HUDEP-2 (cell line): ENCODE measurements at regions not wholly inside any gene's neighbourhood (a gene's known extent, or its start where the extent isn't known, plus 50 kb on each side); places are given as distances from the start of the nearest gene placed in this dataset.
"Not testable (repeated sequence)": the region's sequence is repeated elsewhere in the genome, so short reads cannot be mapped to it uniquely, and the experiment has no call there.

Experiments used
- DNase-seq, 76 experiments: peaks; one replicate each; lab custom pipeline; 2025; ENCODE audit not compliant: unreplicated experiment in 76 of 76; lab: John Stamatoyannopoulos, UW

DNA sequence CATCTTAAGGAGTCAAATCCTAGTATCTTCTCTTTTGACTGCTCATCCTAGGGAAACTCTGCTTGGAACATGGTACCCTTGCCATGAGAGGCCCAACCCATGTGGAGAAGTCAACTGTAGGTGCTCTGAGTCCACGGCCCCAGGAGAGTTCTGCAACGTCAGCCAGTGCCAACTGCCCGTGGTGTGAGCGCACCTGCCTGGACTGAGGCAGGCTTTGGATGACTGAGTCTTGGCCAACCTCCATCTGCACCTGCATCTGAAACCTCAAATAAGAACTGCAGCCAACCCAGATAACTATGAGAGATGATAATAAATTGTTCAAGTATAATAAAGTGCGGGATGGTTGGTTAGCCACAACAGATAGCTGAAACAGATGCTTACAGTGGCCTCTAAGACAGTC is 772.0 kb downstream of the TRIML1 start:
- no peak for DNase-seq

DNA sequence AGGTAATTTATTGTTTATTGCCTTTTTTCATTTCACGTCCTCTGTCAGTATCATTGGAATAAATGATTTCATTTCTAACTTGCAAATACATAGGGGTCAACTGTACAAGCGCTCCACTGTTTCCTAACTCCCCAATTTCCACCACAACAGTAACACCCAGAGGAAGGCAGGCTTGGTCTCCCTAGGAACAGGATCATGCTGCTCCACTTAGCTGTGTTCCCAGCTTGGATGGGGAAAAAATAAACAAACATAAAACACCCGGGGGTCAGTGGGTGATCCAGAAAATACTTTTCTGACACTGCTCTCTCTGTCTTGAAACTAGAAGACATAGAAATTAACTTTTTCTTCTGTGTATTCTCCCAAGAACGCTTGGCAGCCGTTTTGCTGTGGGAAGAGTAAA is 772.5 kb downstream of the TRIML1 start:
- no peak for DNase-seq

DNA sequence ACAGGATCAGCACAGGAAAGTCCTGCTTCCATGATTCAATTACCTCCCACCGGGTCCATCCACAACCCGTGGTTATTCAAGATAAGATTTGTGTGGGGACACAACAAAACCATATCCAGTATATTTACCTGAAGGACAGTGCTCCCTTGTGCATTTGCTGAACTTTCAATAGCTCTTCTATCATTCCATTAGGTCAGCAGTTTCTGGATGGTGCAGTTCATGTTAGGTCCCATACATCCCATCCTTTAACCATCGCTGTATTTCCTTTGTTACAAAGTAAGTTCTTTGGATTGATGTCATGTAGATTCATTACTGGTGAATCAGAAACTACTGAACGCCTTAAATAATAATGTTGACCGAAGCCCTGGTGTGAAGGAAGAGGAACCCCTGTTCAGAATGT is 775.9 kb downstream of the TRIML1 start:
- no peak for DNase-seq

DNA sequence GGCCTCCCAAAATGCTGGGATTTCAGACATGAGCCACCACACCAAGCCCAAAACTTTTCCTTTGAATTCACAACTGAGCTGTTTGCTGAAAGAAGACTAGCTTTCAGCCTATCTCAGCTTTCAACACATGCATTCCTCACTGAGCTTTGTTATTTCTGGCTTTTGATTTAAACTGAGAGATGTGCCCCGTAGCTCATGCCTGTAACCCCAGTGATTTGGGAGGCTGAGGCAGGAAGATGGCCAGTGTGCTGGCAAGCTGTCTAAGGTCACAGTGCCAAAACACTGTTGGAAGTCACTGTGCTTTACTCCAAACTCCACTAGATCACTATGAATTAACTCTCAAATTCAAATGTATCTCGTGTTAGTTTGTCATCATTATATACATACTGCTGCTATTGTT is 779.5 kb downstream of the TRIML1 start:
- no peak for DNase-seq

DNA sequence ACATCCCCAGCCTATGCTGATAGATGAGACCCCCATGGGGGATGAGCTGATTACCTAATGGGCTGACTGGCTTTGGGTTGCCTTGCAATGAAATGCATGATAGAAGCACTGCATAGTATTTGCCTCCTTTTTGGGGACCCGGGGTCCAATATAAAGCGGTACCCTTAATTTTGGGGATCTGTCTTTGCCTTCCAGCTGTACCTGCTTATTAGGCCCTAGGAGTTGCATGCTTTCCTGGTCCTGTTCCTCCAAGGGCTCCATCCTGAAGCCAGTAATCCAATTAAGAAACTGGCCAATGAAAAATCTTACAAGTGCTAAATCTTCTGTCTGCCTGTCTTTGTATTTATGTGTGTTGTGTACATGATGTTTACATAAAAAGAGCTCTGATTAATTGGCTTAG is 791.6 kb downstream of the TRIML1 start:
- DNase-seq: no peak

DNA sequence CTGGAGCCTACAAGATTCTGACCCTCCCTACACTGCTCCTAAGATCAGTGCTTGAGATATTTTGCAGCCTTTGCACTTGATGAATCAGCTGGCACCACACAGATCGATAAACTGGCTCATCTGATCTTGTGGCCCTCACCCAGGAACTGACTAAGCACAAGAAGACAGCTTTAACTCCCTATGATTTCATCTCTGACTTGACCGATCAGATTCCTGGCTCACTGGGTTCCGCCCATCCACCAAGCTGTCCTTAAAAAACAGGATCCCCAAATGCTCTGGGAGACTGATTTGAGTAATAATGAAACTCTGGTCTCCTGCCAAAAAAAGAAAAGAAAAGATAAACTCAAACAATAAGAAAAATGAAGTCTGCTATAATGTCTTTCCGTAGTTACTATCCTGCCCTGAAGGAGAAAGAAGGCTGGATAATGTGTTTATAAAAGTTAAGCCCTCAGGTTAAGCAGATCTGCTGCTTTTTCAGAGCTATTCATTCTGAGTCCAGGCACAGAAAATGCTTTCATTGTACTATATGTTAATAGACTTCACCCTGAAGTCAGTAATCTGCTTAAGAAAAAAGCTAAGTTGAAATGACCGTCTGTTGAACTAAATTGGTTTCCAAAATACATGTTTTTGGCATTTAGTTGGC is 795.2 kb downstream of the TRIML1 start:
- no peak for DNase-seq

DNA sequence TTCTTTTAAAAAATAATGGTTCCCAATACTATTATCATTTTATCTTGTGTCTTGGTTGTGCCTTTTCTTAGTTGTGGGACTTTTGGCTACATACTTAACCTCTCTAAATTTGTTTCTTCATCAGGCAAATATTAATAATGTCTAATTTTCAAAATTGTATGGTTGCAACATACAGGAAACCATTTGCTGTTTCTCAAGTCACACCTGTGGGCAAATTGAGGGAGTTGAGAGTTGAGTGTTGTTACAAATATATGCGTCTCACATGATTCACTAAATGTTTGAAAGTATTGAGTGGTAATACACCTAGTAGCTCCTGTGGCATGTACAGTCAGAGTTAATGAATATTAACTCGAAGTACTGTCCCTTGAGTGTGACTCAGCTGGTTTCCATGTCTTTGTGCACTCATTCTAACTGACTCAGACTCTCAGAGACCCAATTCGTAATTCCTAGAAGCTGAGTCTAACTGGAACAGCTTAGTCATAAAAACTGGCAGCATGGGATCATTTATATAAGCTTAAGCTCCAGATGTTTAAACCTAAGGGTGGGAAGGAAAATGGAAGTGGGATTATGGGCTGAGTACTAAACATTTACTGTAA is 802.4 kb downstream of the TRIML1 start:
- no peak for DNase-seq

DNA sequence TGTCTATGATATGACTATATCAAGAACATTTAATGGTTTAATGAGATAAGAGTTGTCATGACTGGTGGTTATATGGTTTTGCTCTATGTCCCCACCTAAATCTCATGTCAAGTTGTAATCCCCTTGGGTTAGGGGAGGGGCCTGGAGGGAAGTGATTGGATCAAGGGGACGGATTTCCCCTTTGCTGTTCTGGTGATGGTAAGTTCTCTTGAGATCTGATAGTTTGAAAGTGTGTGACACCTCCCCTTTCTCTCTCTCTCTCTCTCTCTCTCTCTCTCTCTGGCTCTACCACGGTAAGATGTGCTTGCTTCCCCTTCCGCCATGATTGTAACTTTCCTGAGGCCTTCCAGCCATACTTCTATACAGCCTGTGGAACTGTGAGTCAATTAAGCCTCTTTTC is 803.4 kb downstream of the TRIML1 start:
- no peak for DNase-seq

DNA sequence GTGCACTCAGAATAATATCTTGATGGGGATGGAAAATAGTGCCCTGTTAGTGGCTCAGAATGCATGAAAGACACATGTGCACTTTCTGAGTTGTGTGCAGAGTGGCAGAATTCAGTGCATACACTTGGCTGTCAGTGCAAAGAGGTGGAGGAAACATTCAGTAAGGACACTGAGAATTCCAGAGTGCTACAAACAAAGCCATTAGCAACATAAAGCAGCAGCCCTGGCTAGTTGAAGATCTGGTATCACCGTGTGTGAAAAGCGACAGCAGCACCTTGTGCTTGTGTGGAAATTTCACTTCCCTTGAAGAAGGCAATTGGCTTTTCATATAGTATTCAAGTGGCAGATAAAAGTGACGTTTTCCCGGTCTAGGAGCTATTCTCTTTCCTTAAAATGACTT is 810.4 kb downstream of the TRIML1 start:
- DNase-seq: no peak

DNA sequence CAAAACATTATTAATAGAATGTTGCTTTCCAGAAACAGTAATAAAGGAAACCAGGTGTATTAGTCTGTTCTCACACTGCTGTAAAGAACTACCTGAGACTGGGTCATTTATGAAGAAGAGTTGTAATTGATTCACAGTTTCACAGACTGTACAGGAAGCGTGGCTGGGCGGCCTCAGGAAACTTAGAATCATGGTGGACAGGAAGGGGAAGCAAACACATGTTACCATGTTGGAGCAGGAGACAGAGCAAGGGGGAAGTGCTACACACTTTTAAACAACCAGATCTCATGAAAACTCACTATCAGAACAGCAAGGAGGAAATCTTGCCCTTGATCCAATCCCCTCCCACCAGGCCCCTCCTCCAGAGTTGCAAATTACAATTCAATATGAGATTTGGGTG is 815.8 kb downstream of the TRIML1 start:
- no peak for DNase-seq

DNA sequence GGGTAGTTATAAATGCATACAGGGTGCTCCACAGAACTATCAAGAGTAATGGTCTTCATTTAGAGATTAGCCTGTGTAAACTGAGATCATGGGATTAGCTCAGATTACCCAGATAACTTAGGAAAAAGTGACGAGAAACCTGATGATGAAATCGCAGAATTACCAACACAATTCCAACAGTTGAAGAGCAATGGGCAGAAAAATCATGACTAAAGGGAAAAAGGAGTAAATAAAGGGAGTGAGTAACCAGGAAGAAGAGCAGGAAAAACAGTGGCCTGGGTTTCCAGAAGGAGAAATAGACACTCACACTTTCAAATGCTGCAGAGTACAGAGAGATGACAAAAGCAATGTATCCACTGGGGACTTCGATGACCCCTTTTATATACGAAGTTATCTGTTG is 817.3 kb downstream of the TRIML1 start:
- no peak for DNase-seq

DNA sequence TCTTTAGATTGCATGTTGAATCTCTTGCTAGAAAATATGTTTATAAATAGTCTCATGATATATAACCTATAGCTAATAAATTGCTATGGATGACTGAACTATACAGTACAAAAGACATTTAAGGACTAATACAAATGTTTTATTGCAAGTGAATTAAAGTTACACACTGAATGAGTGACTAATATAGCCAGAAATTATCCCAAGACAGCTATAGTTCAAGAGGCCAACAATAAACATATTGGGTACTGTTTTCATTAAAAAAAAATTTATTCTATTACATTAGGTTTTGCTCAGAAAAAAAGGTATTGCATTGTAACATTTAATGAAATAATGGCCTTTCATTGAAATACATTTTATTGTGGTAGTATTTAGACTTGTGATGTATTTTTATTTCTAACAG is 819.1 kb downstream of the TRIML1 start:
- no peak for DNase-seq

DNA sequence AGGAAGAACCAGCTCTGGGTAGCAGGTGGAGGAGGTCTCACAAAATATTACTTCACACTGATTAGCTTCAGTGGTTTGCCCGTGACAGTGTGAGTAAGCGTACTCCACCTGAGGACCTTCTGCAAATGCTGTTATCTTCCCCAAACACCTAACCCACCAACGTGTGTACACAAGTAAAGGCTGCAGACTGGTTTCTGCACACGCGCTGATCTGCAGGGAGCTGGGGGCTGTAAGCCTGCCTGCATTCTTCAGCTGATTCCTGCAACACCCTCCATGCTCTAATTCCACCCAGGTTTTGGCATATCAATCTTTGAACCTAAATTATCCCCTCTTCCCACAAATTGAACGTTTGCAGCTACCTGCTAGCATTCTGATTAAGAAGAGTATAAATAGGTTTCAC is 820.2 kb downstream of the TRIML1 start:
- no peak for DNase-seq

DNA sequence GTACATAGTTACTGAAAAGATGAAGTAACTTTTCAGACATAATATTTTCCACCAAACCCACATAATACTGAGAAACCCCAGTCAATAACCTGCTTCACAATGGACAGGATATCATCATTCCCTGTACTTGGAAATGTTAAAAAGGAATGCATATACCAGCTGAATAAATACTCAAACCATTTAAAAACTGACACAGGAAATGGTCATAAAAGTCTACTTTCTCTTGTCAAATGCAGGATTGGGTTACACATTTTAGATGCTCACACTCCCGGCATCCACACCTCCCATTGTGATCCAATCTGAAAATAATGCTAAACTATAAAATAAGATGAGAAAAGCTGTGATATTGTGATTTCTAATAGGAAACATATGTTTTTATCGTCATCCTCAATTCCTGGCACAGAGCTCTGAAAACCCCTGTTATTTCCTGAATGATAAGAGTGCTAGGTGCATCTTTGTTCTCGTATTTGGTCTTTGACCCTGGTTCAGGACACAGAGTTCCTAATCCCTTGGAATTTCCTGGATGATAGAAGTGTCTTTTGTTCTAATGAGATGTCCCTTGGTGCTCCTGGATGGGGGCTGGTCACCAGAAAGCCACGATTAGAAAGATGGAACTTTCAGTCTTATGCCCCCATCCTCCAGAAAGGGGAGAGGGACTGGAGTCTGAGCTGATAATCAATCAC is 821.3 kb downstream of the TRIML1 start:
- no peak for DNase-seq

DNA sequence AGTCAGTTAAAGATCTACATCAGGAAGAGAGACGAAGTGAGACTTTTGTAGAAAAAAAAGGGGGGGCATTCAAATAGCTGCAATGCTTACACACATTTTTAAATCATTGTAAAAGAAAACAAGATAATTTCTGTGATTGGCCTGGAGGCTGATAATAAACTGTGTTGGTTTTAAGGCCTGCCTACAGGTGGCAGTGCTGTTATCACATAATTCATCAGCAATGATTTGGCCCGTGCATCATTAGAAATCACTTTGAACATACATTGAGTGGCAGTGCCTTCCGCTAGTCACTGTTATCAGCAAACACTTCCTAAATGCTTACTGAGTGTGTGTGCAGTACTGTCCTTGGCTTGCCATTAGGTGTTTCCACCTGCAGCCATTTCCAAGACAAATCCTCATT is 831.9 kb downstream of the TRIML1 start:
- DNase-seq: no peak

DNA sequence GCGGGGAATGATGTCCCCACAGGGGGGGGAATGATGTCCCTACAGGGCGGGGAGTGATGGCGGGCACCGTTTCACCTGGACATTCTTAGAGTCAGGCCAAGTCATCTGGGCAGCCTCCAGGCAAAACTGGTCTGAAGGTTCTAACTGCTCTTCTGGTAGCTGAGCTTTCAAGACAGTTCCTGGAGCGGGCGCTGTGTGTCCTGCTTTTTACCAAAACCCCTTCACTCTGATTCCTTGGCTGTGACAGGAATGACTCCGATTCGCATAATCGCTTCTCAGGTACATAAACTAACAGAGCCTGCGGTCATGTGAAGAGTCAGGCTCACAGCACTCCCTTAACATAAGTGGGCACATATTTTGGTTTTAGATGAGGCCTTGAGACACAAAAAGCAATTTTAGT is 836.0 kb downstream of the TRIML1 start:
- no peak for DNase-seq

DNA sequence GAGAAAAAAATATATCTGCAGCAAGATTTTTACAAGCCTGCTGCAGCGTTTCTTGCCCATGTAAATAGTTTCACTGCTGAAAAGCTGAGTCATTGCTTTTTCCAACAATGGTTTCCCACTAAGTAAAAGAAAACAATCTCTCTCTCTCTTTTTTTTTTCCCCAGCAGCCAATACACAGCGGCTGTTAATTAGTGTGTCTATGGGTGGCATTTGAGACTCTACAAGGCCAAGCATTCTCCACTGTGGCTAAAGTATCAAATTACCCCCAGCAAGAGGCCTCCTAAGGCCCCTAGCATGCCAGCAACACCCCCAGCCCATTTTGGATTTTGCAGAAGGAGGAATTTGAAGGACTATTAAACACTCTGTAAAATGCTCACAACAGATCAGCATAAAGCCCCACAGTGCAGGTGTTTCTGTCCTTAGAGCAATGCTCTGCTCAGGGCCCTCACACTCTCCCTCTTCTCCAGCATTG is 837.4 kb downstream of the TRIML1 start:
- no peak for DNase-seq

DNA sequence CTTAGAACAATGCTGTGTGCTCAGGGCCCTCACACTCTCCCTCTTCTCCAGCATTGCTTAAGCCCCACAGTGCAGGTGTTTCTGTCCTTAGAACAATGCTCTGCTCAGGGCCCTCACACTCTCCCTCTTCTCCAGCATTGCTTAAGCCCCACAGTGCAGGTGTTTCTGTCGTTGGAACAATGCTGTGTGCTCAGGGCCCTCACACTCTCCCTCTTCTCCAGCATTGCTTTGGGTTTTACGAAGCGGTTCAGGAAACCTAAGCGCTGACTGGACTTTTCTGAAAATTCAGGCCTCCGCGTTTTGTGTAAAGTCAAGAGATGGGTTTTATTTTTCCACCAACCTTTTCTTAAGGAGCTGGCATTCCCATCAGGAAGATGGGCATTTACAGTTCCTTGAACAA is 838.0 kb downstream of the TRIML1 start:
- DNase-seq: not testable (repeated sequence)

DNA sequence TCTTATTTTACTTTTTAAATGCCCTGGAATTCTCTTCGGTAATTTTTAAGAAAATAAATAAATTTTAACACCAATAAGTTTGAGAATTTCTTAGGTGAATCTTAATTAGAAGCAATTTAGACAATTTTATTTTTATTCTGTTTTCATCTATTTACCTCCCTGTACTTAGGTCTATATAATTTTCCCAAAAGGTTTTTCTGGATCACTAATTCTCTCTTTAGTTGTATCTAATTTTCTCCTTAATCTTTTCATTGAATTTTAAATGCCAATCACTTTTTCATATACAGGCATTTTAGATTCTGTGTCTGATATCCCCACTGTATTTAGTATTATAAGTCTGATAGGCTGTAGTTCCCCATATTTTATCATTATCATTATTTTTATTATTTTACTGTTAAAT is 845.3 kb downstream of the TRIML1 start:
- no peak for DNase-seq

DNA sequence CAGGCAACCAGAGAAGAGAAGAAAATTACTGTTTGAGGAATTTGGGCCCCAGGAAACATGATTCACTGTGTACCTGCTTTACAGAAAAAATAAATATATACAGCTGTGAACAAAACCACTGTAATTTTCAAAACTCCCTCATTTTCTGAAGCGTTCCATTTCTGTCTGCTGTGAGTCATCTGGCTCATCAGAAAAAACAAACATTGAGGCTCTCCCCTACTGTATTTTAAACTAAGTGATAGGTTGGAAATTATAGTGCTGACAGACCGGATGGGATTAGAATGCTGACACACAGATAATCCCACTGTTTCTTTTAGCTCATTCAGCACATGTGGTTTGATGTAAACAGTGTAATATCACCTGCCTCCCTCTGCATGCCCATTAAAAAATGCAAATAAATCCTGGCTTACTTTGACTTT is 847.0 kb downstream of the TRIML1 start:
- DNase-seq: no peak

DNA sequence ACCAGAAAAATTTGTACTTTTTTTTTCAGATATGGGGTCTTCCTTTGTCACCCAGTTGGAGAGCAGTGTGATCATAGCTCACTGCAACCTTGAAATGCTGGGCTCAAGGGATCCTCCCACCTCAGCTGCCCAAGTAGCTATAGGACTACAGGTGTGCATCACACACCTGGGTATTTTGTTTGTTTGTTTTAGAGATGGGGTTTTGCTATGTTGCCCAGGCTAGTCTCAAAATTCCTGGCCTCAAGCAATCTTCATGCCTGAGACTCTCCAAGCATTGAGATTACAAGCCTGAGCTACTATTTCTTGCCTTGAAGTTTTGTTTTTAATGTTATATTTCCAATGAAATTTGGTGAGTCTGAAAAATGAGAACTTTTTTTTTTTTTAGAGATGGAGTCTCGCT is 847.8 kb downstream of the TRIML1 start:
- DNase-seq: no peak

DNA sequence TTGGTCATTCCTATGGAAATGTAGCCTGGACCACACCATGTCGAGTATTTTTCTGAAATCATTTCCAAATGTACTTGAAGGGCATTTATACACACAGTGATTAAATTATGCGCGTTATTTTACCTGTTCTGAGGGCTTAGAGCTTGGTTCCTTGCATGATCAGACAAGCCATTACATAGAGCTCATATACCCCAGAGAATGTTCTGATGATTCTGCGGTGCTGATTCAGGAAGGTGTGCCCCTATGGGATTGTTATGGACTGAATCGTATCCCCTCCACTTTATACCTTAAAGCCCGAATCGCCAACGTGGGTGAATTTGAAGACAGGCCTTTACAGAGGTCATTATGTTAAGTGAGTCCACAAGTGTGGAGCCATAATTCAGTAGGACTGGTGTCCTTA is 848.9 kb downstream of the TRIML1 start:
- no peak for DNase-seq
